SK-N-DZ (cell line): ENCODE measurements at regions not wholly inside any gene's neighbourhood (a gene's known extent, or its start where the extent isn't known, plus 50 kb on each side); places are given as distances from the start of the nearest gene placed in this dataset.
"Not testable (repeated sequence)": the region's sequence is repeated elsewhere in the genome, so short reads cannot be mapped to it uniquely, and the experiment has no call there.

Source experiments
- DNase-seq: peaks from one replicate; pipeline ENCODE4 v3.0.0-alpha.2; 2015; ENCODE audit warnings: low spot score

GRCh38 chr3:166351461-166351860 is 514.2 kb upstream of the BCHE start:
- DNase-seq, result no peak

- DNase-seq, result no peak
Measured at GRCh38 chr3:166340604-166341266, 503.5 kb upstream of the BCHE start.

- DNase-seq, result no peak
Measured at GRCh38 chr3:166324401-166324800, 487.2 kb upstream of the BCHE start.

- no peak for DNase-seq
Measured at GRCh38 chr3:166322391-166322790, 485.2 kb upstream of the BCHE start.

GRCh38 chr3:166307756-166308350 is 470.6 kb upstream of the BCHE start:
- DNase-seq, result no peak

- no peak for DNase-seq
Measured at GRCh38 chr3:166304584-166304983, 467.4 kb upstream of the BCHE start.

- no peak for DNase-seq
Measured at GRCh38 chr3:166303681-166304080, 466.5 kb upstream of the BCHE start.

- DNase-seq, result no peak
Measured at GRCh38 chr3:166302331-166302730, 465.1 kb upstream of the BCHE start.

- DNase-seq, result no peak
Measured at GRCh38 chr3:166296179-166296783, 459.1 kb upstream of the BCHE start.

- peak; percentile 8 for DNase-seq
Measured at GRCh38 chr3:166291186-166291955, 454.1 kb upstream of the BCHE start.

- DNase-seq, result no peak
Measured at GRCh38 chr3:166285001-166285400, 447.8 kb upstream of the BCHE start.

GRCh38 chr3:166283840-166284239 is 446.6 kb upstream of the BCHE start:
- DNase-seq, result no peak

- no peak for DNase-seq
Measured at GRCh38 chr3:166282931-166283330, 445.7 kb upstream of the BCHE start.

- no peak for DNase-seq
Measured at GRCh38 chr3:166279636-166280035, 442.4 kb upstream of the BCHE start.

GRCh38 chr3:166275024-166275390 is 437.8 kb upstream of the BCHE start:
- DNase-seq, result no peak

GRCh38 chr3:166274351-166275023 is 437.3 kb upstream of the BCHE start:
- DNase-seq, result no peak

GRCh38 chr3:166270429-166270828 is 433.2 kb upstream of the BCHE start:
- no peak for DNase-seq

- no peak for DNase-seq
Measured at GRCh38 chr3:166265153-166265552, 427.9 kb upstream of the BCHE start.

- DNase-seq, result no peak
Measured at GRCh38 chr3:166263460-166263859, 426.2 kb upstream of the BCHE start.

- not testable (repeated sequence) for DNase-seq
Measured at GRCh38 chr3:166258293-166258850, 421.1 kb upstream of the BCHE start.

- no peak for DNase-seq
Measured at GRCh38 chr3:166257715-166258114, 420.5 kb upstream of the BCHE start.

GRCh38 chr3:166248784-166249183 is 411.6 kb upstream of the BCHE start:
- no peak for DNase-seq
